GM23338 (cell line): ENCODE measurements at regions not wholly inside any gene's neighbourhood (a gene's known extent, or its start where the extent isn't known, plus 50 kb on each side); places are given as distances from the start of the nearest gene placed in this dataset.

Experiments
- ATAC-seq: fragments of 200-7000 bp; cut with Tn5 transposase; 3 replicates; pipeline ENCODE4 v1.9.1; 2020
- DNase-seq: peaks from one replicate; pipeline ENCODE4 v3.0.0-alpha.2; 2015; ENCODE audit warnings: low spot score
- H2AFZ ChIP-seq: fragments of 200-600 bp; sonication (generic); 2 replicates; pipeline ENCODE4 v1.8.0; 2016; ENCODE audit warnings: antibody characterized with exemption, mild to moderate bottlenecking, moderate library complexity
- H3F3A ChIP-seq: fragments of 200-600 bp; sonication (generic); replicated peaks from 2 replicates; pipeline ENCODE4 v1.8.0; 2017; ENCODE audit warnings: antibody characterized with exemption, mixed run types, low read depth
- H3K27ac ChIP-seq: fragments of 200-600 bp; sonication (generic); 2 replicates; pipeline ENCODE4 v1.6.1; 2016; ENCODE audit warnings: low read depth
- H3K27me3 ChIP-seq: fragments of 200-600 bp; sonication (generic); 2 replicates; pipeline ENCODE4 v1.8.0; 2016; ENCODE audit warnings: mild to moderate bottlenecking, mixed run types, moderate library complexity; ENCODE audit not compliant: insufficient read depth
- H3K36me3 ChIP-seq: fragments of 200-600 bp; sonication (generic); 2 replicates; pipeline ENCODE4 v1.8.0; 2016; ENCODE audit warnings: mild to moderate bottlenecking; ENCODE audit not compliant: insufficient read depth
- H3K4me1 ChIP-seq: fragments of 200-600 bp; sonication (generic); 2 replicates; pipeline ENCODE4 v1.8.0; 2016; ENCODE audit warnings: mild to moderate bottlenecking, moderate library complexity; ENCODE audit not compliant: insufficient read depth
- H3K4me2 ChIP-seq: fragments of 200-600 bp; sonication (generic); 2 replicates; pipeline ENCODE4 v1.7.1; 2017; ENCODE audit warnings: mixed run types
- H3K4me3 ChIP-seq: fragments of 200-600 bp; sonication (generic); 2 replicates; pipeline ENCODE4 v1.6.1; 2016; ENCODE audit warnings: mixed run types
- H3K79me2 ChIP-seq: fragments of 200-600 bp; sonication (generic); replicated peaks from 2 replicates; pipeline ENCODE4 v1.8.0; 2017; ENCODE audit warnings: mild to moderate bottlenecking; ENCODE audit not compliant: insufficient read depth
- H3K9me2 ChIP-seq: fragments of 200-600 bp; sonication (generic); 2 replicates; pipeline ENCODE4 v1.8.0; 2017; ENCODE audit not compliant: insufficient read depth
- H4K20me1 ChIP-seq: fragments of 200-600 bp; sonication (generic); replicated peaks from 2 replicates; pipeline ENCODE4 v1.8.0; 2017; ENCODE audit warnings: mild to moderate bottlenecking; ENCODE audit not compliant: insufficient read depth
- H3K27ac Mint-ChIP-seq: 2 replicates; pipeline ENCODE4 v1.8.0; 2020; ENCODE audit warnings: inconsistent platforms, mild to moderate bottlenecking, moderate library complexity, mixed read lengths
- H3K27me3 Mint-ChIP-seq: 3 replicates; pipeline ENCODE4 v1.8.0; 2022; ENCODE audit warnings: low read depth, mild to moderate bottlenecking, moderate library complexity, mixed read lengths, inconsistent platforms; ENCODE audit not compliant: insufficient read depth, poor library complexity
- H3K36me3 Mint-ChIP-seq: 3 replicates; pipeline ENCODE4 v1.8.0; 2021; ENCODE audit warnings: low read depth, mild to moderate bottlenecking, inconsistent platforms, moderate library complexity, mixed read lengths
- H3K4me1 Mint-ChIP-seq: 3 replicates; pipeline ENCODE4 v1.8.0; 2020; ENCODE audit warnings: mild to moderate bottlenecking, inconsistent platforms, mixed read lengths
- H3K4me3 Mint-ChIP-seq: 3 replicates; pipeline ENCODE4 v1.8.0; 2021; ENCODE audit warnings: moderate library complexity, mild to moderate bottlenecking, inconsistent platforms, mixed read lengths
- H3K9me3 Mint-ChIP-seq: 3 replicates; pipeline ENCODE4 v1.8.0; 2020; ENCODE audit warnings: moderate library complexity, mild to moderate bottlenecking, inconsistent platforms, mixed read lengths
- ETS1 ChIP-seq: IDR thresholded peaks from 2 replicates; pipeline ENCODE4 v1.6.1; 2016; ENCODE audit warnings: antibody characterized with exemption
- JUNB ChIP-seq: IDR thresholded peaks from one replicate; pipeline ENCODE4 v1.6.1; 2016; ENCODE audit warnings: antibody characterized with exemption; ENCODE audit not compliant: unreplicated experiment
- NANOG ChIP-seq: IDR thresholded peaks from 2 replicates; pipeline ENCODE4 v1.6.1; 2016; ENCODE audit warnings: antibody characterized with exemption, borderline replicate concordance
- REST ChIP-seq: IDR thresholded peaks from one replicate; pipeline ENCODE4 v1.6.1; 2018; ENCODE audit warnings: antibody characterized with exemption; ENCODE audit not compliant: unreplicated experiment
- ZNF331 ChIP-seq: fragments of 250-450 bp; sonication (Bioruptor Pico); IDR thresholded peaks from 2 replicates; pipeline ENCODE4 v1.5.0; 2020; ENCODE audit warnings: low read depth, mild to moderate bottlenecking, moderate library complexity
- ZNF462 ChIP-seq: fragments of 250-450 bp; sonication (Bioruptor Pico); IDR thresholded peaks from 2 replicates; pipeline ENCODE4 v1.5.0; 2020; ENCODE audit warnings: mild to moderate bottlenecking, moderate library complexity

DNA sequence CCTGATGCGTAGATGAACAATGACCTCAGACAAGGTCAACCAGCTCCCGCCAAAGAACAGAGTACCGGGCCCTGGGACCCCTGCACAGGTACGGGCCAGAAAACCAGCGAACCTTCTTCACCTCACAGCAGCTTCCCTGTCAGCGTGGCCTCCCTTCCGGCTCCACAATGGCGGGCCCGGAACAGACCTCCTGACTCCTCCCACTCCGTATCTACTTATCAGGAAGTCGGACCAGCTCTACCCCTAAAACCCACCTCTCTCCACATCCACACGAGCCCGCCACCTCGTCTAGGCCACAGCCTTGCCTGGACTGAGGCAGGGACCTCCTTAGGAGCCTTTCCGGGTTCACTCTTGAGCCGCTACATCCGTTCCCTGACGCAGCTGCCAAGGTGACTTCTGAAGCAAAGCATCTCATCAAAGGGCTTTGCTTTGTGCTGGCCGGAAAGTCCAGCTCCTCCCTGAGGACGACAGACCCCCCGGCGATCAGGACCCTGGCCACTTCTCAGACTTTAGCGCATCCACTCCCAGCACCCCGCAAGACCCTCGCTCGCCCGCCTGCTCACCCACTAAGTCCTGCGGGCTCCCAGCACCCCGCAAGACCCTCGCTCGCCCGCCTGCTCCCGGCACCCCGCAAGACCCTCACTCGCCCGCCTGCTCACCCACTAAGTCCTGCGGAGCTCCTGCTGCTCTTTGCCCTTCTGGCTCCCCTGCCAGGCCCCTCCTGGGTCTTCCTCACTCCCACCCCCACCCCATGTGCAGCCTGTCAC is 308.3 kb upstream of the FOXQ1 start:
- Histone ChIP-seq H3K4me2 (no peak overlapping the region), H3K79me2 (no peaks in the 10 kb centered on the region), H3K4me1 (no peaks in the 10 kb centered on the region), H3K36me3 (no peaks in the 10 kb centered on the region), H3K27me3 (no peaks in the 10 kb centered on the region), H3K9me2 (no peaks in the 10 kb centered on the region), H3F3A (no peaks in the 10 kb centered on the region), H2AFZ (0 out of 2 replicates have a peak overlapping the region, but pooled peaks have one; percentile 52), H3K27ac (no peak overlapping the region), H3K4me3 (no peak overlapping the region), H4K20me1 (no peaks in the 10 kb centered on the region)
- TF ChIP-seq REST (no peak), ZNF331 (CRISPR knock-in tag) (no peak), NANOG (no peak), ZNF462 (no peak), ETS1 (no peak), JUNB (no peak)
- H3K4me1 Mint-ChIP-seq, result no peaks in the 10 kb centered on the region
- H3K27ac Mint-ChIP-seq, result no peak overlapping the region
- H3K9me3 Mint-ChIP-seq, result peaks cover 3% of the 10 kb centered on the region; the same call in 2 of the 3 replicates
- no peaks in the 10 kb centered on the region for H3K36me3 Mint-ChIP-seq
- H3K27me3 Mint-ChIP-seq, result peaks cover 7% of the 10 kb centered on the region
- DNase-seq, result no peak
- no peak for ATAC-seq
- no peak overlapping the region for H3K4me3 Mint-ChIP-seq
